ENCODE measurements at regions not wholly inside any gene's neighbourhood (a gene's known extent, or its start where the extent isn't known, plus 50 kb on each side); places are given as distances from the start of the nearest gene placed in this dataset.

GRCh38 chr10:118209215-118209614 is 132.9 kb downstream of the FAM204A start:
- WGBS, 2 donors: 34 to 40% methylated on average over 4 of the region's 4 CpGs
- no peaks in the 10 kb centered on the region for H3K36me3 ChIP-seq
- no peaks in the 10 kb centered on the region for H3K4me1 ChIP-seq
- TF ChIP-seq EP300 (IDR thresholded peaks at IDR 0.05) (no peak), CTCF (IDR thresholded peaks at IDR 0.05) (no peak), POLR2A (IDR thresholded peaks at IDR 0.05) (no peak)
- no peak overlapping the region for H3K4me3 ChIP-seq
- H3K9me3 ChIP-seq: no peaks in the 10 kb centered on the region
- no peak for DNase-seq (ENCODE audit: low spot score in 2 of 2)
- H3K27ac ChIP-seq: no peak overlapping the region
- H3K27me3 ChIP-seq: no peaks in the 10 kb centered on the region

- no peak for DNase-seq (ENCODE audit: low spot score in 2 of 2)
- no peaks in the 10 kb centered on the region for H3K9me3 ChIP-seq
- no peaks in the 10 kb centered on the region for H3K27me3 ChIP-seq
- H3K4me3 ChIP-seq: no peak overlapping the region
- H3K36me3 ChIP-seq: no peaks in the 10 kb centered on the region
- WGBS, 2 donors: 70 to 82% methylated on average over 7 of the region's 7 CpGs
- no peak overlapping the region for H3K27ac ChIP-seq
- TF ChIP-seq CTCF (IDR thresholded peaks at IDR 0.05) (no peak), EP300 (IDR thresholded peaks at IDR 0.05) (no peak), POLR2A (IDR thresholded peaks at IDR 0.05) (no peak)
- H3K4me1 ChIP-seq: no peaks in the 10 kb centered on the region
Observed at GRCh38 chr10:118207470-118208007, 134.6 kb downstream of the FAM204A start.

GRCh38 chr10:118204292-118204943 is 137.7 kb downstream of the FAM204A start:
- DNase-seq (ENCODE audit: low spot score in 2 of 2): no peak
- no peaks in the 10 kb centered on the region for H3K4me1 ChIP-seq
- no peak overlapping the region for H3K4me3 ChIP-seq
- 56 to 69% methylated on average over 3 of the region's 3 CpGs for WGBS, 2 donors
- no peak overlapping the region for H3K27ac ChIP-seq
- H3K27me3 ChIP-seq: no peaks in the 10 kb centered on the region
- no peaks in the 10 kb centered on the region for H3K9me3 ChIP-seq
- H3K36me3 ChIP-seq: no peaks in the 10 kb centered on the region
- no peak for TF ChIP-seq CTCF (IDR thresholded peaks at IDR 0.05)
- no peak for TF ChIP-seq POLR2A (IDR thresholded peaks at IDR 0.05)
- TF ChIP-seq EP300 (IDR thresholded peaks at IDR 0.05): no peak

GRCh38 chr10:118203461-118203860 is 138.7 kb downstream of the FAM204A start:
- DNase-seq (ENCODE audit: low spot score in 2 of 2): no peak
- Histone ChIP-seq H3K9me3 (no peaks in the 10 kb centered on the region), H3K27me3 (no peaks in the 10 kb centered on the region), H3K36me3 (no peaks in the 10 kb centered on the region), H3K27ac (no peak overlapping the region), H3K4me3 (no peak overlapping the region), H3K4me1 (no peaks in the 10 kb centered on the region)
- TF ChIP-seq CTCF (IDR thresholded peaks at IDR 0.05): no peak
- TF ChIP-seq POLR2A (IDR thresholded peaks at IDR 0.05): no peak
- no peak for TF ChIP-seq EP300 (IDR thresholded peaks at IDR 0.05)
- WGBS, 2 donors: 56 to 63% methylated on average over 2 of the region's 2 CpGs

- 74 to 77% methylated on average over 2 of the region's 2 CpGs for WGBS, 2 donors
- TF ChIP-seq POLR2A (IDR thresholded peaks at IDR 0.05): no peak
- TF ChIP-seq CTCF (IDR thresholded peaks at IDR 0.05): no peak
Observed at GRCh38 chr10:118195729-118196128, 146.4 kb downstream of the FAM204A start.

More at GRCh38 chr10:118195729-118196128, 146.4 kb downstream of the FAM204A start:
- H3K27me3 ChIP-seq: no peaks in the 10 kb centered on the region
- no peaks in the 10 kb centered on the region for H3K4me1 ChIP-seq
- H3K36me3 ChIP-seq: no peaks in the 10 kb centered on the region
- no peak for DNase-seq (ENCODE audit: low spot score in 2 of 2)
- no peak overlapping the region for H3K27ac ChIP-seq
- H3K9me3 ChIP-seq: no peaks in the 10 kb centered on the region
- H3K4me3 ChIP-seq: no peak overlapping the region
